Neuron (in vitro differentiated cells): ENCODE measurements at regions not wholly inside any gene's neighbourhood (a gene's known extent, or its start where the extent isn't known, plus 50 kb on each side); places are given as distances from the start of the nearest gene placed in this dataset.

Experiments
- H2AFZ ChIP-seq: one replicate; pipeline ENCODE4 v1.6.1; 2013; ENCODE audit warnings: low read depth, mild to moderate bottlenecking, inconsistent platforms, low read length, moderate library complexity
- H3K27me3 ChIP-seq: one replicate; pipeline ENCODE4 v1.6.1; 2013; ENCODE audit warnings: low read length; ENCODE audit not compliant: insufficient read depth
- H3K36me3 ChIP-seq: one replicate; pipeline ENCODE4 v1.6.1; 2013; ENCODE audit warnings: low read length; ENCODE audit not compliant: insufficient read depth
- H3K4me1 ChIP-seq: one replicate; pipeline ENCODE4 v1.6.1; 2013; ENCODE audit warnings: low read length; ENCODE audit not compliant: insufficient read depth
- H3K4me3 ChIP-seq: 2 replicates; pipeline ENCODE4 v1.5.1; 2013; ENCODE audit warnings: mild to moderate bottlenecking, low read length, moderate library complexity
- H3K9me3 ChIP-seq: one replicate; pipeline ENCODE4 v1.6.1; 2013; ENCODE audit warnings: low read length

DNA sequence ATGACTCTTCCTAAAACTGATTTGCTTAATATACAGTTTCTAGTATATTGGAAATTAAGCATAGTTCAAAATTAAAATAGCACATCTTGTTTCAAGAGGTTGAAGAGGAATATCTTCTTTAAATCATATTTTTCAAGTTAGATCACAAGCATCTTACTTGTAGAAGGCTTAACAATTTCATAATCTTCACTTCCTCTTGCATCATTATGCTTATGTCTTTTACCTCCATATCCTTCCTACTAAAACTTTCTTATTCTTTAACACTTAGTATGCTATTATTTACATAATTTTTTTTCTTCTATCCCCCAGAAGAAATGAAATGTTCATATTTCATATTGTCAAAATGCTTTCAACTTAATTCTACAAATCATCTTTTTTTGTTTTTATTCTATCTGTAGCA is 1354.9 kb upstream of the TMEFF2 start:
- peaks cover 7% of the 10 kb centered on the region for H3K9me3 ChIP-seq
- H3K36me3 ChIP-seq, result no peaks in the 10 kb centered on the region
- no peaks in the 10 kb centered on the region for H3K4me1 ChIP-seq
- no peaks in the 10 kb centered on the region for H3K27me3 ChIP-seq
- no peak overlapping the region for H2AFZ ChIP-seq
- no peak overlapping the region for H3K4me3 ChIP-seq

DNA sequence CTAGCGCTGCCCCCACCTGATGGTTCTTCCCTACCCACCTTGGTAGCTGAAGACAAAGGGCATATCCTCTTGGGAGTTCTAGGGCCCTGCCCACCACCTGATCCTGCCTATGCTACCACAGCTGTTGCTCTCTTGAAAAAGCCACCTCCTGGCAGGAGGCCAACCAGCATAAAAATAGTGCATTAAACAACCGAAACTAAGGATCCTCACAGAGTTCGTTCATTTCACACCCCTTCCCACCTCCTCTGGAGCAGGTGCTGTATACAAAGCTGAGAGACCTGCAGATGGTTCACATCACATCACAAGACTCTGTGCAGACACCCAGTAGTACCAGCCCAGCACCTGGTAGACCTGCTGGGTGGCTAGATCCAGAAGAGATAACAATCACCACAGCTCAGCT is 1348.0 kb upstream of the TMEFF2 start:
- no peak overlapping the region for H3K4me3 ChIP-seq
- H3K36me3 ChIP-seq, result no peaks in the 10 kb centered on the region
- no peaks in the 10 kb centered on the region for H3K4me1 ChIP-seq
- H2AFZ ChIP-seq, result no peak overlapping the region
- H3K27me3 ChIP-seq, result no peaks in the 10 kb centered on the region
- H3K9me3 ChIP-seq, result peaks cover 10% of the 10 kb centered on the region

DNA sequence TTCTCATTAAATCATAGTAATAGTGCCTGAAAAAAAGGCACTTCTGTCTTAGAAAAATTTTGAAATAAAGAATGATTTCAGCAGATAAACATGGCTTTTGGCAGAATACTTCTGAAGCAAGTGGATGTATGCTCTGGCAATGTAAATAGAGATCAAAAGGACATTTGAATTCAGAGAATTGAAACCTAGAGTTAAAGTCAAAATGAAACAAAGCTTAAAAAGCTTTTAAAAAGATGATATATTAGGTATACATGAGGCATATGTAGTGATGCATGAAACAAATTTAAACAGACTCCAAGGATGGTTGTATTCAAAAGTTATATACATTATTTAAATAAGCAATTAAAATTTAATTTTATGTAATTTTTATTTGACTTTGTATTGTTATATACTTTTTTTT is 1344.5 kb upstream of the TMEFF2 start:
- Histone ChIP-seq H3K9me3 (peaks cover 10% of the 10 kb centered on the region), H3K27me3 (no peaks in the 10 kb centered on the region), H3K4me3 (no peak overlapping the region), H3K36me3 (no peaks in the 10 kb centered on the region), H3K4me1 (no peaks in the 10 kb centered on the region), H2AFZ (no peak overlapping the region)

- Histone ChIP-seq H2AFZ (no peak overlapping the region), H3K9me3 (peaks cover 10% of the 10 kb centered on the region), H3K4me3 (no peak overlapping the region), H3K27me3 (no peaks in the 10 kb centered on the region), H3K36me3 (no peaks in the 10 kb centered on the region), H3K4me1 (no peaks in the 10 kb centered on the region)
Measured at GRCh38 chr2:193538061-193538460, 1343.3 kb upstream of the TMEFF2 start.

GRCh38 chr2:193537531-193537930 is 1342.8 kb upstream of the TMEFF2 start:
- Histone ChIP-seq H3K9me3 (peaks cover 7% of the 10 kb centered on the region), H2AFZ (no peak overlapping the region), H3K4me1 (no peaks in the 10 kb centered on the region), H3K36me3 (no peaks in the 10 kb centered on the region), H3K4me3 (no peak overlapping the region), H3K27me3 (no peaks in the 10 kb centered on the region)

GRCh38 chr2:193528458-193528857 is 1333.7 kb upstream of the TMEFF2 start:
- H3K27me3 ChIP-seq, result no peaks in the 10 kb centered on the region
- H3K4me1 ChIP-seq, result peaks cover 6% of the 10 kb centered on the region
- no peak overlapping the region for H3K4me3 ChIP-seq
- H3K9me3 ChIP-seq, result no peaks in the 10 kb centered on the region
- no peak overlapping the region for H2AFZ ChIP-seq
- no peaks in the 10 kb centered on the region for H3K36me3 ChIP-seq

DNA sequence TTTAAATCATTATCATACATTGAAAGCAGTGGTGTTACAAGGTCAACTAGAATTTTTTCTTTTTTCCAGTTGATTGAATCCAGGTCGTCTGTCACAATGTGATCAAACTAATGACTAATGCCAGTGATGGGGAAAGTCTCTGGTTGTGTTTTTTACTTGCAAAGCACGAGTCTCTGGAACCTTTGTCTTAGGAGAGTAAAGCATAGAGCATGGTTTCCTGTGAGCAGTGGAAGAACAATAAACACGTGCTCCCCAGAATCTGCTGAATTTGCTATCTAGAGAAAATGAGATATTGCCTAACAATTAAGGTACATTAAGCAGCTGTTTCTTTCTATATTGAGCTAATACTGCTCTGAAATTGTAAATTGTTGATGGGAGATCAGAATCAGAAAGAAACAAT is 1332.4 kb upstream of the TMEFF2 start:
- Histone ChIP-seq H3K27me3 (no peaks in the 10 kb centered on the region), H3K4me3 (no peak overlapping the region), H3K9me3 (no peaks in the 10 kb centered on the region)

DNA sequence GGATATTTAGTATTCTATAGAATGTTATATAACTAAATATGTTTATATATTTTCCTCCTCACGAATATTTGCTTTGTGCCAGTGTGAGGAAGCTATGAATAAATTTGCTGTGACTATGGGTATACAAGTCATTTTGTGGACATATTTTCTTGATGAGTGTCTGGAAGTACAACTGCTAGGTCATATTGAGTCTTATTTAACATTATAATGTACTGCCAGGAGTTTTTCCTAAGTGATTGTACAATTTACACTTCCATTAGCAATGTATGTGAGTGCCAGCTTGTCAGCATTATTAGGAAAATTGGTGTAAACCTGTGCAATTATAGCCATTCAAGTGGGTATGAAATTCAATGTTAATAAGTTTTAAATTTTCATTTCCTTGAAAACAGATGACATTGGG is 1328.9 kb upstream of the TMEFF2 start:
- Histone ChIP-seq H3K27me3 (no peaks in the 10 kb centered on the region), H3K9me3 (no peaks in the 10 kb centered on the region), H3K36me3 (no peaks in the 10 kb centered on the region), H3K4me1 (peaks cover 6% of the 10 kb centered on the region), H2AFZ (no peak overlapping the region), H3K4me3 (no peak overlapping the region)

More for the DNA sequence above, 1332.4 kb upstream of the TMEFF2 start:
- Histone ChIP-seq H3K4me1 (peaks cover 6% of the 10 kb centered on the region), H3K36me3 (no peaks in the 10 kb centered on the region), H2AFZ (no peak overlapping the region)

DNA sequence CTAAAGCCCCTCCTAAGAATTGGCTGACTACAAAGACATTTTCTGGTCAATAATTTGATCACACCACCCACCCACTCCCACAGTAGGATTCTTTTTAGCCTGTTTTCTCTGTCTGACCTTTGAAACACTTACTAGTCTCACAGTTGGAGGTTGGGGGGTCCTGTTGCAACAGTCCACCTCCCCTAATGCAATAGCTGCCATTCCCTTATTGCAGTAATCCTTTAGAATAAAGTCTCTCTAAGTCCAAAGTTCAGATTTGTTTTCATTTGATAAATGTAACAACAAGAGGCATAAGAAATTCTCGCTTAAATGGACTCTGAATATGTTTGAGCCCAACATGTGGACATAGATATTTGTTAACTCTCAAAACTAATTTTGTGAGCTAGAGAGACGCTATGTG is 1326.8 kb upstream of the TMEFF2 start:
- Histone ChIP-seq H3K4me3 (no peak overlapping the region), H3K9me3 (no peaks in the 10 kb centered on the region), H3K4me1 (peaks cover 8% of the 10 kb centered on the region), H3K27me3 (no peaks in the 10 kb centered on the region), H2AFZ (no peak overlapping the region), H3K36me3 (no peaks in the 10 kb centered on the region)

GRCh38 chr2:193520709-193521458 is 1326.2 kb upstream of the TMEFF2 start:
- no peaks in the 10 kb centered on the region for H3K9me3 ChIP-seq
- peaks cover 8% of the 10 kb centered on the region for H3K4me1 ChIP-seq
- H3K27me3 ChIP-seq, result no peaks in the 10 kb centered on the region
- H3K4me3 ChIP-seq, result no peak overlapping the region
- no peaks in the 10 kb centered on the region for H3K36me3 ChIP-seq
- no peak overlapping the region for H2AFZ ChIP-seq

DNA sequence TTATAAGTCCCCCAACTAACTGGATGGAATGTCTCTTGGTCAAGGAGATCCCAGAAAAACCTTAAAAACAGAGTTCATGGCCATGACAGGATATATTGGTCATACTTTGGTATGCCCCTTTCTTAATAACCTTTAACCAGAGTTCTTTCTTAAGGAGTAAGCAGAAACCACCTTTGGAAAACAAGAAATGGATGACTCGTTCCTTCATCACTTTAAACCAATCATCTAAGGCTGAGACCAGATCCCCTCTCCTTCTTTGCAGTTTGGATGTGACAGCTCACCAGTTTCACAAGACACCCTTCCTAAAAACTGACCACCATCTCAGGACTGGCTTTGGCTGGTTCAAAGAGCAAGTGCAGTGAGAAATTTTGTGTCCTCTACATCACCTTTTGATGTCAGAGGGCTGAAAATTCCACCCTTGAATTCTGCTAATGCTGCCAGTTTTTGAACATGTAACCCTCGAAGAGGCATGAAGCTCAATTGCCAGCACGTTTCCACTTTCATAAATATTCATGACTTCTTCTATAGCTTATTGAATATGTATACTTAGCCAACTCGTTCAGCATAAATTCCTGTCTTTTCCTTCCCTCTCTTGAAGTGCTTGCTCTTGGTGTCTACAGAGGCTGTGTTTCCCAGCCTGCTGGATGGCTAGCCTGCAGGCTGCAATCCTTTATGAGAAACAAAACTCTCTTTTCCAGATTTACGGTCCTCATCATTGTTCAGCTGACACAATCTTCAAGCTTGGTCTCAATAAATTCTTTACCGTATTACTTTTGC is 1323.5 kb upstream of the TMEFF2 start:
- H2AFZ ChIP-seq, result no peak overlapping the region
- no peaks in the 10 kb centered on the region for H3K9me3 ChIP-seq
- no peak overlapping the region for H3K4me3 ChIP-seq
- H3K36me3 ChIP-seq, result no peaks in the 10 kb centered on the region
- no peaks in the 10 kb centered on the region for H3K27me3 ChIP-seq
- peaks cover 8% of the 10 kb centered on the region for H3K4me1 ChIP-seq

- no peaks in the 10 kb centered on the region for H3K9me3 ChIP-seq
- H2AFZ ChIP-seq, result no peak overlapping the region
- peaks cover 8% of the 10 kb centered on the region for H3K4me1 ChIP-seq
- no peak overlapping the region for H3K4me3 ChIP-seq
- H3K27me3 ChIP-seq, result no peaks in the 10 kb centered on the region
- H3K36me3 ChIP-seq, result no peaks in the 10 kb centered on the region
Measured at GRCh38 chr2:193517615-193518014, 1322.9 kb upstream of the TMEFF2 start.

GRCh38 chr2:193506035-193506434 is 1311.3 kb upstream of the TMEFF2 start:
- Histone ChIP-seq H3K36me3 (no peaks in the 10 kb centered on the region), H3K27me3 (no peaks in the 10 kb centered on the region), H3K4me1 (peaks cover 6% of the 10 kb centered on the region), H3K4me3 (no peak overlapping the region), H2AFZ (no peak overlapping the region), H3K9me3 (no peaks in the 10 kb centered on the region)
